ENCODE measurements at regions not wholly inside any gene's neighbourhood (a gene's known extent, or its start where the extent isn't known, plus 50 kb on each side); places are given as distances from the start of the nearest gene placed in this dataset.

DNA sequence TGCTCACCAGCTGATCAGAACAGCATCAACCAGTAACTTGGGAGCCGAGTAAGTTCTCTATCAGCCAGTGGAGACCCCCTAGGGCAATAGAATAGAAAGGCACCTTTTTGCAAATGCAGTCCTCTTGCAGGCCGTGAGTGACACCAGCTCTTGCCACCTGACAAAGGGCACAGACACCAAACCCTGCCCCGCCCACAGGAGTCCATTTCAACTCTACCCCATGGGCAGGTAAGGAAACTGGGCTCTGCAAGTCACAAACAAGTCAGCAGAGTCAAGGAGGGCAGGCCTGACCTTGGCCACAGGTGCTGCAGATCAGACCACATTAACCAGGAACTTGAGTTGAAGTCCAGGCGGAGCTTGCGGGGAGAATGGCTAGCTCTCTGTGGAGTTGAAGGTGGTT, 77.4 kb upstream of the SPATA13 start:
- DNase-seq: no peak

DNA sequence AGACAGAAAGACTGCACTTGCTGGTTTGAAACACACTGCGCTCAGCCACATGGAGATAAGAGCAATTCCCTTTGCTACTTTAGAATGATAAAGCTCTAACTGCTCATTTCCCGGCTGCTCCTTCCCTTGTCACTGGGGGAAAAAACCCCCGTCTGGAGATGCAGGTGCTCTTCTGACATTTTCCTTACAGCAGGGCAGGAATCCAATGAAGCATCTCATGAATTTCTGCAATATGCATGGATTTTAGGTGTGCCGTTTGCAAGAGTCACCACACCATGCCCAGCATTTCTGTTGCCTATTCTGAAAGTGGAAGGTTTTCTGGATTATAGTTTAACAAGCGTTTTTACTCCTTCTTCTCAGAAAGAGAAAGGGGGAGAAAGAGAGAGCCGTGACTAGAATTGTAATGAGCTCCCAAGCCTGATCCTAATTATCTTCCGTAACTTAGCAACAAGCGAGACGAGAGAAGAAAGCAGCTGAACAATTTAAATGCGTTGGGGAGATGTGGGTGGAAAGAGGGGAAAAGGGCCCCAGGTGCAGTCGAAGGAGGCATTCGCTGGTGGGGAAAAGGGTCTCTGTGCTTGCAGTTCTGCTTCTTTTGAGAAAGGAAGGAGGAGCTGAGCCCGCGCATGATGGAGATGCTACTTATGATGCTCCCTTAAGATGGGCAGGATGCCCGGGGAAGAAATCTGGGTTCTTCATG, 76.6 kb upstream of the SPATA13 start:
- DNase-seq: no peak

DNA sequence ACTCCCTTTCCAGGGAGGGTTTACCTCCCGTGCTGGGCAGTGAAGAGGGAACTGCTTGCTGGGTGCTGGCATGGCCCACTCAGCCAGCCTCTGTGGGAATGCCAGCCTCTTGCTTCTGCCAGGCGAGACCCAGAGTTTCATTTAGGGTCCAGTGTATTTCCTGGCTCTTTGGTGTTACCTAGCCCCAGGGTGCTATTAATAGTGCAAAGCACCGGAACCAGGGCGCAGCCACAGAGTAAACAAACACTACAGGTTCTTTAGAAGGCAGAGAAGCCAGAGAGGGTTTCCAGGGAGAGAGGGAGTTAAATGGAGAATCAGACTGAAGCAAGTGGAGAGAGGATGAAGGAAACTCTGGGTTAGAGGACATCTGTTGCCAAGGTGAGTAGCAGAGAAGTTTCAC, 74.9 kb upstream of the SPATA13 start:
- no peak for DNase-seq

DNA sequence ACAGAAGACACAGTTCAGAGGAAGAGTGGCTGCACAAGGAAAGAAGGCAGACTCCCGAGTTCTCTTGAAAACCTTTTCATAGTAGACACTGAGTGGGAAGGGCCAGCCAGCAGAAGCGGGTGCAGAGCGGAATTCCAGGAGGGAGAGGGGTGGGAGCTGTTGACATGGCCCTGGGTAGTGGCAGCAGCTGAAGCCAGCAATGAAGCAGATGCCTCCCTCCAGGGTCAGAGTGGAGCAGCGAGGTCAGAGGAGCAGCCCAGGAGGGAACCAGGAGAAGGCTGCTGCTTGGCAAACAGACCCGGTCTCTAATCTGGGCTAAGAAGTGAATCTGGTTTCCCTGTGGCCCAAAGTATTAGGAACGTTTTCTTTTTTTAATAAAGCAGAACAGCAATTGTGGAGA, 73.9 kb upstream of the SPATA13 start:
- no peak for DNase-seq

DNA sequence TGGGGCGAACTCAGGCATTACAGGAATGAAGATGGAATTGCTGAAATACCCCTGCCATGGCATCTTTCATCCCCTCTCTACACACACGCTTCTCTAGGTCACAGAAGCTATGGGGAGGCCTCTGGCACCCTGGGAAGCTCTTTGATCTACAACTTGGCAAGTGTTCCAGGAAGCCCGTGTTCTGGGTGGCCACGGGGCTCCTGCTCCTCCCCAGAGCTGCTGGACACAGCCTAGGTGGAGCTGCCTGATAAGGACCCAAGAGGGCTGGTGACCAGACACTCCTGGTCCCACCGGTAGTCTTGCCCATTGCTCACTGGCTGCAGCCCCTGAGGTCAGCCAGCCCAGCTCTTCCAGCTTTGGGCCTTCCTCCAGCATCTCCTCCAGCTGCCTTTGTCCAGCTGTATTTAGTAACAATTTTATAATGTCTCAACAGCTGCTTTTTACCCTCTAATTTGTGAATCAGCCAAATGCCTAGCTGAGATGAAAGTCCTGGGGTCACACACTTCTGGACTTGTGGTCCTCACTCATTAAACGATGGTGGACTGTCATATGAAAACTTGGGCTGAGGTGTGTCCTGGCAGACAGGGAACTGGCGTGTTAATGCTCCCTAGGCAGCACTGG, 72.8 kb upstream of the SPATA13 start:
- no peak for DNase-seq

DNA sequence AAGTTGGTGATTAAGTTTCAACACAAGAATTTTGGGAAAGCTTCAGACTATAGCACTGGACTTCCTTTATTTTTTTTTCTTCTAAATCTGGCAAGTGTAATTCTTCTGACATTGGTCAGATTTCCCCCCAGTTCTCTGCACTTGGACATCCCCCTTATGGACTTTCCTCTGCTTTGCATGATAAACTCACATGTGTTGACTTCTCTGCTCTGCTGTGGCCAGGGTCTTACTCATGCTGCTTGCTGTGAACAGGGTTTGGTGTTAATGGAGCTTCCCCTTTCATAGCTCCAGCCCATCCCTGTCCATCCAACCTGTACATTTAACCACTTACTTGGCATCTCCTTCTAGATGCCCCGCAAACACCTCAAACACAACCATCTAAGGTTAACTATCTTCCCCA, 70.5 kb upstream of the SPATA13 start:
- DNase-seq: no peak

DNA sequence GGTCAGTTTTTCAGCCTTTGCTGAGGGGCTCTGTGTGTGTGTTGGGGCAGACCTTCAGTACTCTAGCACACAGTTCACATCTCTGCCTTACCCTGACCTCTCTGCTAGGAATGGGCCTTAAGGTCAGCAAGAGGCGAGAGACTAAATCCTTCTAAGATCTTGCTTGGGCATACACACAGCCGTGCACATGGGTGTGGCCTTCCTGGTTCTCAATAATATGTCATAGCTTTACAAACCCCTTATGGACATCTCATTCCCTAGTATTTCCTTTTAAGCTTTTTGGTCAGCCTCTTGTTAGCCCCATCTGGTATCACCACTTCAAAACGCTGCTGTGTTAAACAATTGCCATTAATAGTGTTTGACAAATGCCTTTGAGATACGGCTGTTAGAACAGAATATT, 69.4 kb upstream of the SPATA13 start:
- DNase-seq: no peak

DNA sequence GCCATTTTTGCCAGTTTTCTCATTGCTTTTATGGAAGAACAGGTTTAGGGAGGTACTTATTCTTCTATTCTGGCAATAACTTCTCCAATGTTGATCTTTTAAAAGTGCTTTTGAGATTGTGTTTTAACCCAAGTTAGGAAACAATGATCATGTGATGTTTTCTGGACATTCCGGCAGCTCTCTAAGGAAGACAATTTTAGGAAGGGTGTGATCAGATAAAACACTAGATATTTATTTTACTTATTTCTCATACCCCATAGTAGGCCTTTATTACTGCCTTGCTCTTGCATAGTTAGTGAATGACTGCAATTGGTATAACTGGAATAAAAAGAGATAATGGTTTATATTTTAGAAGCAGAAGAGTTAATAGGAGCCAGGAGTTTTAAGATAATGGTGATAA, 68.4 kb upstream of the SPATA13 start:
- no peak for DNase-seq

DNA sequence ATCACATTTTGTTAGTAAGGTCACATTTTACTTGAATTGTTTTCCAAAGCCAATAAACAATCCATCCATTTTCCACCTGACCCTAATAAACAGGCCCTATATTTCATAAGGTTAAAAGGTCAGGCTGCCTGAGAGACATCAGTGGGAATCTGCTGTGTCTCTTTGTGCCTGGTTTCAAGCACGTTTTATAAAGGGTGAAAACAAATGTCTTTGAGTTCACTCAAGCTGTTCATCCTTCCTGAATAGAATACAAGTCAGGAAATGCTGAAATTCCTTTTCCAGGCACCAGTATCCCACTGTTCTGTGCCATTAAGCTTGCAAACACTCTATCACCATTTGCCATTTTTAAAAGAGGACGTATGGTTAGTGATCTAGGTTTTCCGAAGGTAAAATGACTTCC, 67.5 kb upstream of the SPATA13 start:
- DNase-seq: no peak

DNA sequence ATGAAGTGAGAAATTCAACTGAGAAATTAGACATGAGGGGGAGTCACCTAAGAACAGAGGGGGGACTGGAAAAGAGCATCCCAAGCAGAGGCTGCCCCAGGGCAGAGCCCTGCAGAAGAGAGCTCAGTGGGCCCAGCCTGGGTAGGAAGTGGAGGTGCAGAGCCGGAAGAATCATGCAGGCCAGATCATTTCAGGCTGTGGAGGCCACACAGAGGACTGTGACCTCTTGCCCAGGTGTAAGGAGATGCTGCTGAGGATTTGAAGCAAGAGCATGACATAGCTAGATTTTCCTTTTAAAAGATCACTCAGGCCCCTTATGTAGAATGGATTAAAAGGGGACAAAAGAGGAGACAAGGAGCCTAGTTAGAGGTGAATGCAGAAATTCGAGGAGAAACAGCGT, 63.9 kb upstream of the SPATA13 start:
- DNase-seq: no peak

DNA sequence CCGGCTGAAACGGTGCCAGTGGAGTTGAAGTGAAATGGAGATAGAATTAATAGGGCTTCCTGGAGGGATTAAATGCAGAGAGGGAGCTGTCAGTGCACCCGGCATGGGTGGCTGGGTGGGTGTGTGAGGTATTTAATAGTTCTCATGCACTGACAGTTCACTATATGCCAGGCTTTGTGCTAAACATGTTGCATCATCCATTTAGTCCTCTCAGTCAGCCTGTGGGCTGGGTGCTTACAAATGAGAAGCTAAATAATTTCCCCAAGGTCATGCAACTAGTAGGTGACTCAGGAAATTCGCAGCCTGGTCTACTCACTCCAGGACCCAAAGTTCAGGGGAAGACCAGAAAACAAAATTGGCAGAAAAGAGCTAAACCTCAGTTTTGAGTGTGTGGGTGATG, 63.5 kb upstream of the SPATA13 start:
- peak; percentile 63 for DNase-seq

DNA sequence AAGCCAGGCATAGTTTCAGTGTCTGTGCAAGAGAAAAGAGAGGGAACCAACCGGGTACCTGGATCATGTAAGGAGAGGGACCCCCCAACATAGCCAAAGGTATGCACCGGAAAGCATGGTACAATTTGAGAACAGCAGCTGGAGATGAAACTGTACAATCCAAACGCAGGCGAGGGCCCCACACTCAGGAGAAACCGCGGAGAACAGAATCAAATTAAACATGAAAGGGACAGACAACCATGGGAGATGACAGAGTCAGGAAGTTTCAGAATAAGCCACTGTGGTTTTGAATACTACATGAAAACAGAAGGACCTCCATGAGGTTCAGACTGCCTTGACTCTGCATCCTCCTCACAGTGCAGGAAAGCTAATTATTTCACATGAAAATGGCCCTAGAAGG, 62.9 kb upstream of the SPATA13 start:
- no peak for DNase-seq

DNA sequence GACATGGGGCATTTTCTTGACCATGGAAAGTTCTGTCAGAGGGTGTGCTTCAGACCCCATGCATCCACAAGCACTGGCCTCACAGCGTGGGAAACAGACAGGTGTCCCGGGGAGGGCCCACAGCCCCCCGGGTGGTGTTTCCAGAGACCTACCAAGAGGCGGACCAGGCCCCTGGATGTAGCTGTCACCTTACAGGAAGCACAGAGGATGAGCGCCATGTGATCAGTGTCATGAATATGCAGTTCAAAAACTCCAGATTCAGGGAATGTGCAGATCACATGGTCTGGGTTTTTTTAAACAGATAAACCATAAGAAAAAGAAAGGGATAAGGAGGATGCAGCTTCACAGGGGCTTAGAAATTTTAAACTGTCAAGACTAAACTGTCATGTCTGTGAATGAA, 61.0 kb upstream of the SPATA13 start:
- DNase-seq: no peak

DNA sequence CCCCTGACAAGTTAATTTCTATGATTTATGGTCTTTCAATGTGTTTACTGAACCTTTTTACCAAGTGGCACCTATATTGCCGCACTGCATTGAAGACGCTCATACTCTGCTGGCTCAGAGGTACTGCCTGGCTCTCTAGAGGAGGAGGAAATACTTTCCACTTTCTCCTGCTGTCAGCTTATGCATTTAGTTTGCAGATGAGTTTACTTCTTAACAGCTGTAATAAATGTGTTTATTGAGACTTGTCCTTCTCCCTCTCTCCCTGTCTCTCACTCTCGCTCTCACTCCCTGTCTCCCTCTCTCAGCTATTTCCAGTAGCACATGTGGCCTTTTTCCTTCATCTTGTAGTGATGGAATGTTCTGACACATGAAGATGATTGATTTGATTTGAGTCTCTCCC, 60.3 kb upstream of the SPATA13 start:
- DNase-seq: no peak

DNA sequence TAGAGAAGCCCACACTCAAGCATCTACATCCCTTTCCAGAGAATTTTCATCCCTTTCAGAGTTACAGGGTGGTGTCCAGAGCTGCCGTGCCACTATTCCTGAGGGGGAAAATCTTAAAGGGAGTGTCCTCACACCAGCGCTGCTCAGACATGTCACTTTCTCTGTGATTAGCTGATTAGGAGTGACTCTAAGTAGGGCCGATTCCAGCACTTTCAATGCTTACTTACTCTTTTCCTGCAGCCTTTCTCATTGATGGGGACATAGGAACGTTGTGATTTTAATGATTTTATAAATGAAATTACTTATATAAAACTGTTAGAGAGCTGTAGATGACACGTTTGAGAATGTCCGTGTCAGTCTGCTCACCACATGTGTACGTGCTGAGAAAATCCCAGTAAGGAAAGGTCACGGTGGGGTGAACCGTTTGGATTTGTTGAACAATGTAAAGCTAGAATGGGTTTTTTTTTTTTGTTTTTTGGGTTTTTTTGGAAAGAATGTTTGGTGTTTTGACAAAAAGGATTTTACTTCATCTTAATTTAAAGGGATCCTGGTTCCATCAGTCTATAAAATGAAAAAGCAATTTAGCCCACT, 56.6 kb upstream of the SPATA13 start:
- DNase-seq: peak; percentile 16

DNA sequence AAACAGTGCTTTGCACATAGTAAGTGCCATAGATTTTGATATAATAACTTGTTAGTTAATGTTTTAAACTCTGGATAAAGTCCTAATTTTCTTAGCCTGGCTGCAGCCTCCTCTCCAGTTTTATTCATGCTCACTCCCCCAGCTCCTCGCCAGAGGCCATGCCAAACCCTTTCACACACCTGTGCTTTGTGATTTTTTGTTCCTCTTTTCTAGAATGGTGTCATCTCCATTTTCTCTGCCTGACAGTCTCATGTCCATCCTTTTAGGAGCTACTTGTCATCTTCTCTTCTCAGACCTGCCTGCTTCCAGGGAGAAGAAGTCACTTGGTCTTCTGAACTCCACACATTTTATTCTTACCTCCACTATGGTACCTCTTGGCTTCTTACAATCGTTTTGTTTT, 55.8 kb upstream of the SPATA13 start:
- DNase-seq: no peak

DNA sequence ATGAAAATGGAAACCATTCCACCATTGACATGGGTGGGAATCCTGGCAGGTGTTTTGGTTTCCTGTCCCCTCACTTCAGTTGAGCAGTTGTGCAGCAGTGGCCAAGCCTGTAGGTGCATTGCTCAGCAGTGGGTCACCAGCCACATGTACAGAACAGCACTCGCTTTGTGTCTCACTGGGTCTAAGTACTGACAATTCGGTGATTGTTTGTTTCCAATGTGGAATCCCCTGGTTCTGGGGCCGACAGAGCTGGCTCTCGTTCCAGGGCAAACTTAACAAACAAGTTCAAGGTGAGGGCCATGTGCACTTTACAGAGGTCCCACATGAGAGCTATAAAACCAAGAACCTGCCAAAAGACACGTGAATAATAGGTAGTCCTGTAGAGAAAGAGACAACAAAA, 54.1 kb upstream of the SPATA13 start:
- DNase-seq: no peak

DNA sequence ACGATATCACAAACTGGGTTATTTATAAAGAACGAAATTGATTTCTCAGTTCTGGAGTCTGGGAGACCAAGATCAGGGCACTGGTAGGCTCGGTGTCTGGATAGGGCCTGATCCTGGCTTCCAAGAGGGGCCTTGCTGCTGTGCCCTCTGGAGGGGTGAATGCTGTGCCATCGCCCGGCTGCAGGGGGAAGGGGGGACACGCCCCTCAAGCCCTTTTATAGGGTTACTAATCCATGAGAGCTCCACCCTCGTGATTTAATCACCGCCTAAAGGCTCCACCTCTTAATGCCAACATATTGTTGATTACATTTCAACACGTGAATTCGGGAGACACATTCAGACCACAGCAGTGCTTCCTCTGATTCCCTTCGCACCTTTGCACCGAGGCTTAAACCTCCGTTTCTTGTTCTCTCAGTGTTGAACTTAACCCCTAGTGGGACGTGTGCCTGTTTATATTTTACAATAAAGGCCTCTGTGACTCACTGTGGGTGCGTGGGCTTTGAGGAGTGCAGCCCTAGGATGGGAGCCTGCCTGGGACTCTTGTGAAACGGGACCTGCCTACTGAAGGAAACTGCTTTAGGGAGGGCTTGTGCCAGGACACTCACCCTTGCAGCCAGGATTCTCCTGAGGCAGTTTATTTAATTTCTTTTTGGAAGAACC, 52.4 kb upstream of the SPATA13 start:
- no peak for DNase-seq

DNA sequence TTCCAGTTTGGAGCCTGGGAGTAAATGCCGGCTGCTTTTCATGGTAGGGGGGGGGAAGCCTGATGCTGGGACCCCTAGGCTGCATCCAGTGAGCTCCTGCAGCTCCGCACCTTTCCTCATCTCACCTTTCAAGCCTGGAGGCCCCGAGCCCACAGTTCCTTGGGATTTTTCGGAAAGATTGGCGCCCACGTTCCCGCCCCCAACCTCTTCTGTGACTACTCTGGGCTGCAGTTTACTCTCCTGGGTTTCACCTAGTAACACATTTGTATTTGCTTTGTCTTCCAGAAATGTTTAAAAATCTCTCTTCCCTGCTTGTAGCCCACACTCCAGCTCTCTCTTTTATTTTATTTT, 51.9 kb upstream of the SPATA13 start:
- no peak for DNase-seq

DNA sequence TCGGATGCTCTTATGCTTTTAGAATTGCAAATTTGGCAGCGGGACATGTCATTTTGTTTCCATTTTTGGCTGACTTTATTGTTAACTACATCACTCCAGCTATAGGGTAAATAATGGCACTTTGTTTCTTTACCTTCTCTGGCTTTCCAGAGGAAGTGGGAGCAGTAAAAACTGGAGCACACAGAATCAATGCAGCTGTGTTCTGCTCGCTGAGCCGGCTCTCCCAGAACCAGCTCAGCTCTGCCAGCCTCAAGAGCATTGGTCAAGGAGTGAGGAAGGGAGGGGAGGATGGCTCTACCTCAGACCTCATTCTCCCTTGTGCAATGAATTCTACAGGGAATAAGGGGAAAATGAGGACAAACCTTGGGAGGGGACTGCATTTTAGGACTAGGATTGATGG, 50.5 kb upstream of the SPATA13 start:
- no peak for DNase-seq

Measured in fibroblast of skin of scalp (primary cell).